ENCODE measurements at regions not wholly inside any gene's neighbourhood (a gene's known extent, or its start where the extent isn't known, plus 50 kb on each side); places are given as distances from the start of the nearest gene placed in this dataset.

DNA sequence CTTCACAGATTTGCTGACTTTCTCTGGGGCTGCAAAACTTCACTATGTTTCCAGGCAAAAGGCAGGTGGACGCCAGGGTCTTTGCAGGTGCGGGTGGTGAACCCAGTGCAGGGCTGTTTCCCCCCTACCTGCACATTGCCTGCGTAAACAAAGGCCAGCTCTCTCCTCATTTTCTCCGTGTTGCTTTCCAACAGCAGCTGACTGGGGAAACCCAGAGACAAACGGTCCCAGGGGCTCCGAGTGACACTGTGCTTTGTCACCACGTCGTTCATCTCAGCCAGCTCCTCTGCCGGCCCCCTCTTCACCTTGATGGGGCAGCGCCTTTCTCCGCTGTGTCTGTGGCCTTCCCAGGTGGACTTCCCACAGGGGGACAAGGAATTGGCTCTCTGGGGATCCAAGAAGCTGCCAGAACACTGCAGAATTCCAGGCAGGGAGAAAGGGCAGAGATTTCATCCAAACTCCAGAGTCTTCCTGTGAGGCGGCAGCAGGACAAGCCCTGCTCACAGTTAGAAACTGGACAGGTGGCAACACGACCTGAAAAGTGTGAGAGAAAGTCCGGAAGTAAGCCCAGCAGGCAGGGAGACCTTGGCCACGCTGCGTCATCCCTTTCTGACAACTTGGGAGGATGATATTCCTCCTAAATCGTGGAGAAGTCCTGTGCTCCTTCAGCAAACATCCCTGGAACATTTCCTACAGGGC, 1493.7 kb downstream of the TBC1D22A start:
- H3K27ac ChIP-seq (ENCODE audit: extremely low read length, insufficient read depth, low read length), result no peak overlapping the region
- TF ChIP-seq ZNF841 (CRISPR knock-in tag; IDR thresholded peaks at IDR 0.05; ENCODE audit: borderline replicate concordance), result no peak
- TF ChIP-seq NFATC3 (CRISPR knock-in tag; IDR thresholded peaks at IDR 0.05), result no peak
- in situ Hi-C loops (cut with HindIII; ENCODE audit: extremely low pct_ligation_motif_present, low pct_unique_long_range_greater_than_20kb), result no loop called here
- ChIA-PET CTCF (ENCODE audit: low intra/inter-chr PET ratio, low total read pairs) (no interaction called here), POLR2A (no interaction called here)
- no peak for FAIRE-seq
- no peaks in the 10 kb centered on the region for H4K20me1 ChIP-seq (ENCODE audit: insufficient read depth, low read length)
- no peaks in the 10 kb centered on the region for H3K79me2 ChIP-seq (ENCODE audit: insufficient read depth, low read length)
- intact Hi-C loops (cut with micrococcal nuclease; ENCODE audit: unreplicated experiment), result no loop called here
- H3K36me3 ChIP-seq (replicated peaks in 1 of 2; ENCODE audit: control insufficient read depth in 1 of 2, insufficient read depth in 2 of 2, low read length in 2 of 2), result no peaks in the 10 kb centered on the region
- H2AFZ ChIP-seq (ENCODE audit: low read length), result no peak overlapping the region
- peaks cover 2 to 51% of the 10 kb centered on the region in 2 experiments; a peak in 4 of 5 replicates for H3K27me3 ChIP-seq (ENCODE audit: control insufficient read depth in 1 of 2, insufficient read depth in 2 of 2, low read length in 2 of 2)
- WGBS (ENCODE audit: low lambda C conversion rate), result 12% methylated on average over 14 of the region's 17 CpGs
- BruUV-seq (replicated peaks), result no TSS peak
- H3K4me1 ChIP-seq (ENCODE audit: insufficient read depth, low read length), result no peaks in the 10 kb centered on the region
- no peak for ATAC-seq
- H3K9ac ChIP-seq (ENCODE audit: insufficient read depth, low read depth, low read length), result no peak overlapping the region
- no peak for DNase-seq (ENCODE audit: low spot score)
- no peak overlapping the region for H3K4me2 ChIP-seq (ENCODE audit: low read depth, low read length)
- 0 out of 2 replicates have a peak, but pooled peaks cover 3% of the 10 kb centered on the region for H3K9me3 ChIP-seq (ENCODE audit: low read length)
- no peak overlapping the region for H3K4me3 ChIP-seq (replicated peaks in 1 of 3; ENCODE audit: insufficient read depth in 1 of 3, low read depth in 2 of 3, low read length in 3 of 3)

DNA sequence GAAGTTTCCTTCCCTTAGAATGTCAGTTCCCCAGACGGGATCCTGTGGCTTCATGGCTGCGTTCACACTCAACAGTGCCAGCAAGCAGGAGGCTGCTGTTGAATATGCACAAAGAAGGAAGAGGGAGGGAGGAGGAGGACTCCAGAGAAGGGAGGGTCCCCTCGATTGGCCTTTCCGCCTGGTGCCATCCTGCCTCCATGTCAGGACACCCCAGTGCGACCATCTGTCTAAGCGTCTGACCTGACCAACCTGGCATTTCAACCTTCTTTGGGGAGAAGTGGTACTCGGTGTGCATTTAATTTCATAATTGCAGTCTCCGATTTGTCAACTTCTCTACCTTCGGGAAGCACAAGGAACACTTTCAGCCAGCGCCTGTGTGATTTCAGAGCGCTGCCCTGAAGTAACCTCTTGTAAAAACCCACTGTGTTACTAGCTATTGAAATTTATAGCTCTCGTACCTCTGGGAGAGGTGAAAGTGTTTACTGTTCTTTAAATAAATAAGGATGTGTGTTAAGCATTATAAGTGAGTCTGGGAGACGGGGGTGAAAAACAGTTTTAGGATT, 1491.9 kb downstream of the TBC1D22A start:
- Histone ChIP-seq H3K36me3 (replicated peaks in 1 of 2; ENCODE audit: control insufficient read depth in 1 of 2, insufficient read depth in 2 of 2, low read length in 2 of 2) (no peaks in the 10 kb centered on the region), H3K9me3 (ENCODE audit: low read length) (no peaks in the 10 kb centered on the region), H3K4me2 (ENCODE audit: low read depth, low read length) (no peak overlapping the region), H3K27ac (ENCODE audit: extremely low read length, insufficient read depth, low read length) (no peak overlapping the region), H3K4me1 (ENCODE audit: insufficient read depth, low read length) (no peaks in the 10 kb centered on the region), H3K79me2 (ENCODE audit: insufficient read depth, low read length) (no peaks in the 10 kb centered on the region), H3K27me3 (ENCODE audit: control insufficient read depth in 1 of 2, insufficient read depth in 2 of 2, low read length in 2 of 2) (peaks cover 9 to 52% of the 10 kb centered on the region in 2 experiments; a peak in 4 of 5 replicates), H2AFZ (ENCODE audit: low read length) (no peak overlapping the region), H4K20me1 (ENCODE audit: insufficient read depth, low read length) (no peaks in the 10 kb centered on the region), H3K4me3 (replicated peaks in 1 of 3; ENCODE audit: insufficient read depth in 1 of 3, low read depth in 2 of 3, low read length in 3 of 3) (no peak overlapping the region), H3K9ac (ENCODE audit: insufficient read depth, low read depth, low read length) (no peak overlapping the region)
- in situ Hi-C loops (cut with HindIII; ENCODE audit: extremely low pct_ligation_motif_present, low pct_unique_long_range_greater_than_20kb), result no loop called here
- no TSS peak for BruUV-seq (replicated peaks)
- 5% methylated on average over 13 of the region's 13 CpGs for WGBS (ENCODE audit: low lambda C conversion rate)
- ChIA-PET POLR2A (no interaction called here), CTCF (ENCODE audit: low intra/inter-chr PET ratio, low total read pairs) (no interaction called here)
- no peak for ATAC-seq
- no peak for FAIRE-seq
- intact Hi-C loops (cut with micrococcal nuclease; ENCODE audit: unreplicated experiment), result no loop called here
- DNase-seq (ENCODE audit: low spot score), result no peak
- TF ChIP-seq, protein P1, sequence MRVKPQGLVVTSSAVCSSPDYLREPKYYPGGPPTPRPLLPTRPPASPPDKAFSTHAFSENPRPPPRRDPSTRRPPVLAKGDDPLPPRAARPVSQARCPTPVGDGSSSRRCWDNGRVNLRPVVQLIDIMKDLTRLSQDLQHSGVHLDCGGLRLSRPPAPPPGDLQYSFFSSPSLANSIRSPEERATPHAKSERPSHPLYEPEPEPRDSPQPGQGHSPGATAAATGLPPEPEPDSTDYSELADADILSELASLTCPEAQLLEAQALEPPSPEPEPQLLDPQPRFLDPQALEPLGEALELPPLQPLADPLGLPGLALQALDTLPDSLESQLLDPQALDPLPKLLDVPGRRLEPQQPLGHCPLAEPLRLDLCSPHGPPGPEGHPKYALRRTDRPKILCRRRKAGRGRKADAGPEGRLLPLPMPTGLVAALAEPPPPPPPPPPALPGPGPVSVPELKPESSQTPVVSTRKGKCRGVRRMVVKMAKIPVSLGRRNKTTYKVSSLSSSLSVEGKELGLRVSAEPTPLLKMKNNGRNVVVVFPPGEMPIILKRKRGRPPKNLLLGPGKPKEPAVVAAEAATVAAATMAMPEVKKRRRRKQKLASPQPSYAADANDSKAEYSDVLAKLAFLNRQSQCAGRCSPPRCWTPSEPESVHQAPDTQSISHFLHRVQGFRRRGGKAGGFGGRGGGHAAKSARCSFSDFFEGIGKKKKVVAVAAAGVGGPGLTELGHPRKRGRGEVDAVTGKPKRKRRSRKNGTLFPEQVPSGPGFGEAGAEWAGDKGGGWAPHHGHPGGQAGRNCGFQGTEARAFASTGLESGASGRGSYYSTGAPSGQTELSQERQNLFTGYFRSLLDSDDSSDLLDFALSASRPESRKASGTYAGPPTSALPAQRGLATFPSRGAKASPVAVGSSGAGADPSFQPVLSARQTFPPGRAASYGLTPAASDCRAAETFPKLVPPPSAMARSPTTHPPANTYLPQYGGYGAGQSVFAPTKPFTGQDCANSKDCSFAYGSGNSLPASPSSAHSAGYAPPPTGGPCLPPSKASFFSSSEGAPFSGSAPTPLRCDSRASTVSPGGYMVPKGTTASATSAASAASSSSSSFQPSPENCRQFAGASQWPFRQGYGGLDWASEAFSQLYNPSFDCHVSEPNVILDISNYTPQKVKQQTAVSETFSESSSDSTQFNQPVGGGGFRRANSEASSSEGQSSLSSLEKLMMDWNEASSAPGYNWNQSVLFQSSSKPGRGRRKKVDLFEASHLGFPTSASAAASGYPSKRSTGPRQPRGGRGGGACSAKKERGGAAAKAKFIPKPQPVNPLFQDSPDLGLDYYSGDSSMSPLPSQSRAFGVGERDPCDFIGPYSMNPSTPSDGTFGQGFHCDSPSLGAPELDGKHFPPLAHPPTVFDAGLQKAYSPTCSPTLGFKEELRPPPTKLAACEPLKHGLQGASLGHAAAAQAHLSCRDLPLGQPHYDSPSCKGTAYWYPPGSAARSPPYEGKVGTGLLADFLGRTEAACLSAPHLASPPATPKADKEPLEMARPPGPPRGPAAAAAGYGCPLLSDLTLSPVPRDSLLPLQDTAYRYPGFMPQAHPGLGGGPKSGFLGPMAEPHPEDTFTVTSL (CRISPR knock-in tag; IDR thresholded peaks at IDR 0.05; ENCODE audit: borderline replicate concordance), result no peak
- no peak for TF ChIP-seq TEAD2 (CRISPR knock-in tag; IDR thresholded peaks at IDR 0.05)
- TF ChIP-seq TCF7L2 (IDR thresholded peaks at IDR 0.05; ENCODE audit: low read depth, low read length), result no peak
- no peak for TF ChIP-seq ZSCAN21 (CRISPR knock-in tag; IDR thresholded peaks at IDR 0.05; ENCODE audit: borderline replicate concordance)
- no peak for TF ChIP-seq SRSF1 (optimal IDR thresholded peaks at IDR 0.05; ENCODE audit: low read depth, low read length)
- TF ChIP-seq, protein P2, sequence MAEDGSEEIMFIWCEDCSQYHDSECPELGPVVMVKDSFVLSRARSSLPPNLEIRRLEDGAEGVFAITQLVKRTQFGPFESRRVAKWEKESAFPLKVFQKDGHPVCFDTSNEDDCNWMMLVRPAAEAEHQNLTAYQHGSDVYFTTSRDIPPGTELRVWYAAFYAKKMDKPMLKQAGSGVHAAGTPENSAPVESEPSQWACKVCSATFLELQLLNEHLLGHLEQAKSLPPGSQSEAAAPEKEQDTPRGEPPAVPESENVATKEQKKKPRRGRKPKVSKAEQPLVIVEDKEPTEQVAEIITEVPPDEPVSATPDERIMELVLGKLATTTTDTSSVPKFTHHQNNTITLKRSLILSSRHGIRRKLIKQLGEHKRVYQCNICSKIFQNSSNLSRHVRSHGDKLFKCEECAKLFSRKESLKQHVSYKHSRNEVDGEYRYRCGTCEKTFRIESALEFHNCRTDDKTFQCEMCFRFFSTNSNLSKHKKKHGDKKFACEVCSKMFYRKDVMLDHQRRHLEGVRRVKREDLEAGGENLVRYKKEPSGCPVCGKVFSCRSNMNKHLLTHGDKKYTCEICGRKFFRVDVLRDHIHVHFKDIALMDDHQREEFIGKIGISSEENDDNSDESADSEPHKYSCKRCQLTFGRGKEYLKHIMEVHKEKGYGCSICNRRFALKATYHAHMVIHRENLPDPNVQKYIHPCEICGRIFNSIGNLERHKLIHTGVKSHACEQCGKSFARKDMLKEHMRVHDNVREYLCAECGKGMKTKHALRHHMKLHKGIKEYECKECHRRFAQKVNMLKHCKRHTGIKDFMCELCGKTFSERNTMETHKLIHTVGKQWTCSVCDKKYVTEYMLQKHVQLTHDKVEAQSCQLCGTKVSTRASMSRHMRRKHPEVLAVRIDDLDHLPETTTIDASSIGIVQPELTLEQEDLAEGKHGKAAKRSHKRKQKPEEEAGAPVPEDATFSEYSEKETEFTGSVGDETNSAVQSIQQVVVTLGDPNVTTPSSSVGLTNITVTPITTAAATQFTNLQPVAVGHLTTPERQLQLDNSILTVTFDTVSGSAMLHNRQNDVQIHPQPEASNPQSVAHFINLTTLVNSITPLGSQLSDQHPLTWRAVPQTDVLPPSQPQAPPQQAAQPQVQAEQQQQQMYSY (CRISPR knock-in tag; IDR thresholded peaks at IDR 0.05), result no peak

Measured in HepG2 (cell line).